ENCODE measurements at regions not wholly inside any gene's neighbourhood (a gene's known extent, or its start where the extent isn't known, plus 50 kb on each side); places are given as distances from the start of the nearest gene placed in this dataset.

- TF ChIP-seq CTCF (IDR thresholded peaks at IDR 0.05): no peak
Observed at GRCh38 chr18:64240316-64240715, 91.4 kb upstream of the LINC00305 start.

- no peak for TF ChIP-seq CTCF (IDR thresholded peaks at IDR 0.05)
Observed at GRCh38 chr18:64238076-64238475, 89.2 kb upstream of the LINC00305 start.

GRCh38 chr18:64234321-64234720 is 85.4 kb upstream of the LINC00305 start:
- TF ChIP-seq CTCF (IDR thresholded peaks at IDR 0.05): no peak

GRCh38 chr18:64233851-64234250 is 85.0 kb upstream of the LINC00305 start:
- no peak for TF ChIP-seq CTCF (IDR thresholded peaks at IDR 0.05)

- no peak for TF ChIP-seq CTCF (IDR thresholded peaks at IDR 0.05)
Observed at GRCh38 chr18:64220941-64221340, 72.1 kb upstream of the LINC00305 start.

- no peak for TF ChIP-seq CTCF (IDR thresholded peaks at IDR 0.05)
Observed at GRCh38 chr18:64219517-64219916, 70.6 kb upstream of the LINC00305 start.

- no peak for TF ChIP-seq CTCF (IDR thresholded peaks at IDR 0.05)
Observed at GRCh38 chr18:64210401-64210949, 61.6 kb upstream of the LINC00305 start.

GRCh38 chr18:64208516-64208915 is 59.6 kb upstream of the LINC00305 start:
- TF ChIP-seq CTCF (IDR thresholded peaks at IDR 0.05): no peak
